Ovary (tissue), 1 donor: ENCODE measurements at regions not wholly inside any gene's neighbourhood (a gene's known extent, or its start where the extent isn't known, plus 50 kb on each side); places are given as distances from the start of the nearest gene placed in this dataset.

ENCODE experiments used
- EP300 ChIP-seq: sonication (generic); formaldehyde crosslinking; IDR thresholded peaks from one replicate; pipeline ENCODE4 v1.6.1; 2017; ENCODE audit warnings: antibody characterized with exemption
- POLR2A ChIP-seq: fragments of 450-650 bp; IDR thresholded peaks from one replicate; pipeline ENCODE4 v1.6.1; 2017; ENCODE audit warnings: antibody characterized with exemption, mild to moderate bottlenecking, moderate library complexity

DNA sequence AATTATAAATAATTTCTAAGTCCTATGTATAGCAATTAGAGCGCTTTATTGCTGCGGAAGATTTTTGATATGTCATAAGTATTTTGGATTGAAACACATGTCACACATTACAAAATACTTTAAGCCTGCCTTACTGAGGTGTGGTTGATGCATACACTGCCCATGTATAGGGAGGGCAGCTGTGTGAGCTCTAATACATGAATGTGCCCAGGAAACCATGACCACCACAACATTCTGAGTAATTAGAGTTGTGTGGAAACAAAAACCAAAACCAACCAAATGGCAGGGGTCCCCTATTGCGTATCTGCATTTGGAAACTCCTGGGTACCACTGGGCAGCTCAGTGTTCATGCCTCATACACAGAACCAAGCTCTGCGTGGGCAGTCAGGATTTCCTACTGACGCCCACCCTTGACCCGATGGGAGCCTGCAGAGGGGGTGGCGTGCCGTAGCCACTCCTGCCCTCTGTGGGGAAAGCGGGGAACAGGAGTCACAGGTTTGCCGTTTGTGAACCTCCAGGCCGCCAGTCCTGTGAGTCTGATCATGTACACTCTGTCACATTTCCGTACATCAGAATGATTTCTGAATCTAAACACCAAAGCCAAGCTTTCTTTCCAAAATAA is 50.9 kb upstream of the PDE10A start:
- TF ChIP-seq POLR2A, result no peak
- TF ChIP-seq EP300, result no peak
